DND-41 (cell line): ENCODE measurements at regions not wholly inside any gene's neighbourhood (a gene's known extent, or its start where the extent isn't known, plus 50 kb on each side); places are given as distances from the start of the nearest gene placed in this dataset.

Experiments
- EZH2 ChIP-seq: IDR thresholded peaks from 3 replicates; pipeline ENCODE4 v1.6.1; 2012; ENCODE audit warnings: borderline replicate concordance, low read depth, mild to moderate bottlenecking, moderate library complexity, low read length, inconsistent platforms; ENCODE audit not compliant: severe bottlenecking
- TF ChIP-seq, protein P1 (sequence below): IDR thresholded peaks from 2 replicates; pipeline ENCODE4 v1.5.1; 2012; ENCODE audit warnings: borderline replicate concordance, low read length, moderate library complexity, mild to moderate bottlenecking; ENCODE audit not compliant: poor library complexity, severe bottlenecking; ENCODE audit errors: extremely low read depth

DNA sequence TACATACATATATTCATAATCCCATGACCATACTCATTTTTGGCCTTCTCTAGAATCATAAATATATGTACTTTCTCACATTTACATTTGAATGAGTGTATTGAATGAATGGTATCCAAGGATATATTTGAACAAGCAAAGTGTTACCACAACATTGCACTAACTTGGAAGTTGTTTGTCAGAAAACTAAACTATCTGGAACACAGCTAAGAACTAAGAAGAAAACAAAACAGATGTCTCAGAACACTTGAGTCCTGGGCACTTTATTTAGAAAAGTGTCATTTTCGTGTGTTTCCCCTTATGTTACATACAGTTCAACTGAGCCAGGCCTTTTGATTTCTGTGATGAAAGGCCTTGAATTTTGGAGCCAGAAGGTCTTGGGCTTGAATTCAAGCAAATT is 466.7 kb upstream of the FAT1 start:
- TF ChIP-seq, protein P1, sequence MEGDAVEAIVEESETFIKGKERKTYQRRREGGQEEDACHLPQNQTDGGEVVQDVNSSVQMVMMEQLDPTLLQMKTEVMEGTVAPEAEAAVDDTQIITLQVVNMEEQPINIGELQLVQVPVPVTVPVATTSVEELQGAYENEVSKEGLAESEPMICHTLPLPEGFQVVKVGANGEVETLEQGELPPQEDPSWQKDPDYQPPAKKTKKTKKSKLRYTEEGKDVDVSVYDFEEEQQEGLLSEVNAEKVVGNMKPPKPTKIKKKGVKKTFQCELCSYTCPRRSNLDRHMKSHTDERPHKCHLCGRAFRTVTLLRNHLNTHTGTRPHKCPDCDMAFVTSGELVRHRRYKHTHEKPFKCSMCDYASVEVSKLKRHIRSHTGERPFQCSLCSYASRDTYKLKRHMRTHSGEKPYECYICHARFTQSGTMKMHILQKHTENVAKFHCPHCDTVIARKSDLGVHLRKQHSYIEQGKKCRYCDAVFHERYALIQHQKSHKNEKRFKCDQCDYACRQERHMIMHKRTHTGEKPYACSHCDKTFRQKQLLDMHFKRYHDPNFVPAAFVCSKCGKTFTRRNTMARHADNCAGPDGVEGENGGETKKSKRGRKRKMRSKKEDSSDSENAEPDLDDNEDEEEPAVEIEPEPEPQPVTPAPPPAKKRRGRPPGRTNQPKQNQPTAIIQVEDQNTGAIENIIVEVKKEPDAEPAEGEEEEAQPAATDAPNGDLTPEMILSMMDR: no peak
- no peak for TF ChIP-seq EZH2
